GM21717 (cell line): ENCODE measurements at regions not wholly inside any gene's neighbourhood (a gene's known extent, or its start where the extent isn't known, plus 50 kb on each side); places are given as distances from the start of the nearest gene placed in this dataset.

Experiments
- ATAC-seq: cut with Tn5 transposase; IDR thresholded peaks from one replicate; pipeline ENCODE4 v1.9.1; 2021; ENCODE audit warnings: mild to moderate bottlenecking, moderate library complexity; ENCODE audit not compliant: unreplicated experiment

DNA sequence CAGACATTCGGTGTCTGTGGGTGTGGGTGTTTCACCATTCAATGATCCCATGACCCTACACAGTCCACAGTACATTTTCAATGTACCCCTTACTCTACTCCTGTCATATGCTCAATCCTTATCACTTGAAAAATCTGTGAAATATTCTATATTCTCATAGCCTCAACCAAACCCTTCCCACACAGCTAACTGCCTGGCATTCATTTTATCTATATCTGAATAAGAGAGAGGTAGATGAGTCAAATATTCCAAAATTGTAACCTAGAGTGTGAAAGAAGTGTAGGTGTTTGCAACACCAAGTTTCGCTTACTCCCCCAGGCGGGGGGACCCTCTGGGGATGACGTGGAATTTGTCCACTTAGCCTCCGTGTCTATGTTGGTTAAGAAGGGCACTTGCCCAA, 354.8 kb downstream of the ETS1 start:
- ATAC-seq = no peak

DNA sequence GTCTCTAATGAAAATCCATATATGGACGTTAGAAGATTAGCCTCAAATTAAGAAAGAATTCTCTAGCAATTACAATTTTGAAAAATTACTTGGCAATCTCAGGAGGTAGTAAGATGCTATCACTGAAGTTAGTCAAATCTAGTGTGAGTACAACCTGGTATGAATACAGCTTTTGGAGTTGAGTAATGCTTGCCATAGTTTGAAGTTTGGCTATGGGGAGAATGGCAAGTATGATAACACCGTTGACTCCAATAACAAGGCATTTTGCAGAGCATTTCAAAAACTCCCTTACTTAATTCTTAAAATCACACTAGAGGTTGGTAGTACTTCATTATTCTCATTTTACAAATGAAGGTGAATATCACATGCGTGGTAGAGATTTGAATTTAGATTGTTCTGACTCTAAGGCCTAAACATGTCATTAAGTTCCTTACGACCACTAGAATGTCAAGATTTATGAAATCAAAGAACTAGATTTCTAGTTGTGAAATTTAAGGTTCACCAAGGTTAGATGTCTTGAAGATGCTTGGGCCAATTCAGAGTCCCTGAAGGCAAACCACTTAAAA, 355.4 kb downstream of the ETS1 start:
- ATAC-seq = no peak

DNA sequence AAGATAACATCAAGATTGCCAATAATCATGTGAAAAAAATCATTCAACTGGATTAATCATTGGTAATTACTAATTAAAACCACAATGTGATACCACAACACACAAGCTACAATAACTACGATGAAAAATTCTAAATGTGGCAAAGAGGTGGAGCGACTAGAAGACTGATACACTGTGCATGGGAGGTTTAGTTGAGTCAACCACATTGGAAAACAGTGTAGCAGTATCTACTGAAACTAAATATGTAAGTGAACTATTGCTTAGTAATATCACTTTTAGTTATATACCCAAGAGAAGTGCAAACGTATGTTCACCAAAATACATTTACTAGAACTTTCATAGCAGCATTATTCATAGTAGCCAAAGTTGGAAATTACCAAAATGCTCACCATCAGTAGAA, 359.9 kb downstream of the ETS1 start:
- ATAC-seq = no peak

DNA sequence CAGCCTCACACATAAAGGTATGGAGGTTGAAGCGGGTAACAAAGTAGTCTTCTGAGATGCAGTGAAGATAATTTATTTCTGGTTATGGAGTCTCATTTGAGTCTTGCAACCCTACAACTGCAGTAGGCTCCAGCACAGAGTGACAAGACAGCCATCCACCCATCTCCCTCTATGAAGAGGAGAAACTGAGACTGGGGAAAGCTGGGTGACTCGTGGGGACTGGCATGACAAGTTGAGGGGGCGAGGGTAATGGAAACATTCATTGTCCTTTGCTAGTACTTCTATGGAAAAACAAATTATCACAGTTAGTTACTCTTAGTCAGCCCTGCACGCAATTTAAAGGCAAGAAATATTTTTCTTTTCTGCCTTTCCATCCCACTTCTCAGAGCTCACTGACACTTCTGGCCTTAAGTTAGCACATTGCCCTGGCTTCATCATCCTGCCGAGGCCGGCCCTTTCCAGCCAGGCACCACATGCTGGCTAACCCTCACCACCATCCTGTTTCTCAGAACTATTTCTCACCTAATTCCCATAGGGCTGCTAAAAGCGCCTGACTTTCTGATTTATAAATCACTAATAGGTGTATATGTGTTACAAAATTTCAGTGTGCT, 361.1 kb downstream of the ETS1 start:
- ATAC-seq = no peak

DNA sequence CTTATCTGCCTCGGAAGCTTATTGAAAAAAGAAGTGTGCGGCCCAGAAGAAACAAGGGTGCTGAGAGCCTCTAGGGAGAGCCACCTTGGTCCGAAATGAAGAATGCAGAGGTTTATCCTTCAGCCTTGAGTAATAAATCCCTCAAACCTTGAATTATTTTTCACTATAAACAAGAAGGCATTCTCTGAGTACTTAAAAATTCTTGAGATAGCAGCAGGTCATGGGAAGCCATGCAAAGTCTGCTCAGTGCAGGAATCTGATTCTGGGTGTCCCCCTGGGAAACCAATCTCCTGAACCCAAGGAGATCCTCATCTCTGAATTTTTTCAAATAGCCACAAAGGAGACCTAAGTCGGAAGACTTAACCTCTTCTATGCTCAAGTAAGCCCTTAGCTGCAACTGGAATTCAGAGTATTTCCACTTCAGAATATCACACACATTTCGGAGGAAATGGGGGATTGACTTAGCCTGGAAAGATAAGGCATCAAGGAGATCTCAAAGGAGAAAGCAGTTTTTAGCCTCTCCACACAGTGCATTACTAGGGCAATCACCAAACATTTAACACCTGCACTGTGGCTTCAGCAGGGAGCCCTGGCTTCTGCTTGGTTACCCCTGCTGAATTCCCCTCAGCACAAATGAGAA, 365.0 kb downstream of the ETS1 start:
- no peak for ATAC-seq

DNA sequence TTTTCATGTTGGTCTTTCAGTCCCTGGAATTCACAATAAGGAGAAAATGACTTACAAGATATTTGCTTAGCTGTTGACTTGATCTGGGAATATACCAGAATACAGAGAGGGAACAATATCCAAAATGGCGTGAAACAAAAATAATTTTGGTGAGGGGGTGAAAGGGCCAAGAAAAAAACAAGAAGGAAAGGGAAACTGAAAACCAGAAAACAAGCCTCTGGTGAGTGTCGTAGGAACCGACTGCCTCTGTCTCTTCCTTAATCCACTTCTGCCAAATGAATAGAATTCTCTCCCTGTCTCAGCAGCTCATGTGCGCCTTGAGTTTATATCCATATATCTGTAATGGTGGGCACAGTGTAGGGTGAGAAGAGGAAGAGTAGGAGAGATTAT, 367.6 kb downstream of the ETS1 start:
- no peak for ATAC-seq

DNA sequence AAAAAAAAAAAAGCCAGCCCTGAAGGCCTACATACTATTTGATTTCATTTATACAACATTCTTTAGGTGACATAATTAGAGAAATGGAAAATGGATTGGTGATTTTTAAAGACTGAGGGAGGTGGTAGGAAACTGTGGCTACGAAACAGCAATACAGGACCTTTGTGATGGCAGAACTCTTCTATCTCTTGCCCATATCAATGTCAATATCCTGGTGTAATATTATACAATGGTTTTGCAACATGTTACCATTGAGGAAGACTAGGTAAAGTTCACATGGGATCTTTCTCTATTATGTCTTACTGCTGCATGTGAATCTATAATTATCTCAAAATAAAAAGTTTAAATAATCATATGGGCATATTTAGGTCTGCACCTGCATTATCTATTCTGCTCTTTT, 371.2 kb downstream of the ETS1 start:
- ATAC-seq = no peak

DNA sequence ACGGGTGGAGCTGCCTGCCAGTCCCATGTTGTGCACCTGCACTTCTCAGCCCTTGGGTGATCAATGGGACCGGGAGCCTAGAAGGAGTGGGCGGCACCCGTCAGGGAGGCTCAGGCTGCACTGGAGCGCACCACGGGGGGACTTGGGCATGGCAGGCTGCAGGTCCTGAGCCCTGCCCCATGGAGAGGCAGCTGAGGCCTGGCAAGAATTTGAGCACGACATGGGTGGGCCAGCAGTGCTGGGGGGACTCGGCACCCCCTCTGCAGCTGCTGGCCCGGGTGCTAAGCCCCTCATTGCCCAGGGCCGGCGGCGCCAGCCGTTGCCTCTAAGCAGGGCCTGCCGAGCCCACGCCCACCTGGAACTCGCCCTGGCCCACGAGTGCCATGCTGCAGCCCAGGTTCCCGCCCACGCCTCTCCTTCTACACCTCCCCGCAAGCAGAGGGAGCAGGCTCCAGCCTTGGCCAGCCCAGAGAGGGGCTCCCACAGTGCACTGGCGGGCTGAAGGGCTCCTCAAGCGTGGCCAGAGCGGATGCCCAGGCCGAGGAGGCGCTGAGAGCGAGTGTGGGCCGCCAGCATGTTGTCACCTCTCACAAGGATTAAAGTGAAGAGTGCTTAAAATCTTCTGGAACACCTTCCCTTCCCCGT, 372.0 kb downstream of the ETS1 start:
- ATAC-seq = no peak

DNA sequence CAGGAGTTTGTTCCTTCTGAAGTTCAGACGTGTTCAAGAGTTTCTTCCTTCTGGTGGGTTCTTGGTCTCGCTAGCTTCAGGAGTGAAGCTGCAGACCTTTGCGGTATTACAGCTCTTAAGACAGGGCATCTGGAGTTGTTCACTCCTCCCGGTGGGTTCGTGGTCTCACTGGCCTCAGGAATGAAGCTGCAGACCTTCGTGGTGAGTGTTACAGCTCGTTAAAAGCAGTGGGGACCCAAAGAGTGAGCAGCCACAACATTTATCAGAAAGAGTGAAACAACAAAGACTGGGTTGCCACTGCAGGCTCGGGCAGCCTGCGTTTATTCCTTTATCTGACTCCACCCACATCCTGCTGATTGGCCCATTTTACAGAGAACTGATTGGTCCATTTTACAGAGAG, 373.1 kb downstream of the ETS1 start:
- no peak for ATAC-seq

DNA sequence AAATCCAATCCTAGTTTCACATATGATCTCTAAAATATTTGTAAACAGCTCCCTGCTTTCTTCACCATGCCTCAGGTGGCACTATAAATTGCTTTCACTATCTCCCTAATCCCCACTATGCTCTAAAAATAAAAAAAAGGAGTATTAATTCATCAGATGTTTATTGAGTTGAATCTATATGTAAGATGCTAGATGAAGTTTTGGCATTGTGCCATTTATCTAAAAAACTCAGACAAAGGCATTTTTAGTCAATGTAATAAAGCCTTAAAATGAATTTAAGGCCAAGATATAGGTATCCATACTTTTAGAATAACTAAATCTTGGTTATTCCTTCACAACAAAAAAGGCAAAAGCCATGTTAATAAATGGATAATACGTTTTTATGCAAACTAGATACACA, 373.9 kb downstream of the ETS1 start:
- ATAC-seq = no peak

DNA sequence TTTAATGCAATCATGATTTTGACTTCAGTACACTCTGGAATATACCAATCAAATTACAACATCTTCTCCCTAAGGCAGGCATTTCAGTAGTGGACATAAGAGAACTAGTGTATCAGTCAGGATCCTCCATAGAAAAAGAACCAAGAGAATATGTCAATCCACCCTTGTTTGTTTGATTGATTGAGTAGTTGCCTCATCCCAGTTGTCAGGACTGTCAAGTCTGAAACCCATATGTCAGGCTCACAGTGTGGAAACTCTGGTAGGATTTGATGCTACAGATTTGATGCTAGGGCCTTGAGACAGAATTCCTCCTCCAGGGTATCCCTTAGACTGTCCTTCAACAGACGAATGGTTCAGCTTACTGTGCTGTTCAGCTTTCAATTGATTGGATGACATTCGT, 375.0 kb downstream of the ETS1 start:
- no peak for ATAC-seq

DNA sequence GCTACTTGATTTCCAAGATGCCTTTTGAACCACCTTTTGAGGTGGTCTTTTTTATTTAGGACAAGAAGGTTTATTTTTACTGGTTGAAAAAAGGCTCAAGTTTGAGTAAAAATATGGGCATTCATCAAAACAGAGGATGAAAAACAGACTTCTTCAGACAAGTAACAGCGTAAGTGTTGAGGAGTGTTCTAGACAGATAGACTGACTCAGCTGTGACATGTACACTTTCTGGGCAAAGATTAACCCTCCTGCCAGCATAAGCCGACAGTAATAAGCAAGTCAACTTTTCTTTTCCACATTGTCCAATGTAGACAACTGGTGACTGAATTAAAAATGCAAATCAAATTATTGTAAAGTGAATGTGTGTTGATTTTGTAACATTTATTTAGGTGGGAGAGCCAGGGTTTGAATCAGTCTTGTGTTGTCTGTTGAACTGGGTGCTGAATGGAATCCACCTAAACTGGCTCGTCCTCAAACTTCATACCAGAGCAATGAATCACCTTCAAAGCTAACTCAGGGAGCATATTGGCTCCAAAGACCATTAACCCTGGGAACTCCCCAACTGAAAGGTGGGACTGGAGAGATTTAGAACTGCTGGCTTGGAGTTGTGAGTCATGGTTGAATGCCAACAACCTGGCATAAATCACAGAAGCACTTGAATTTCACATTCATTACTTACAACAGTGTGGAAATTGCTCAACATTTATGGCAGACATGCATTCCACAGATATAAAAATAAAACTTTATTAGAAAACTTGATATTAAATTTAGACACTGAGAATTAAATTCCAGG, 377.0 kb downstream of the ETS1 start:
- ATAC-seq = no peak

DNA sequence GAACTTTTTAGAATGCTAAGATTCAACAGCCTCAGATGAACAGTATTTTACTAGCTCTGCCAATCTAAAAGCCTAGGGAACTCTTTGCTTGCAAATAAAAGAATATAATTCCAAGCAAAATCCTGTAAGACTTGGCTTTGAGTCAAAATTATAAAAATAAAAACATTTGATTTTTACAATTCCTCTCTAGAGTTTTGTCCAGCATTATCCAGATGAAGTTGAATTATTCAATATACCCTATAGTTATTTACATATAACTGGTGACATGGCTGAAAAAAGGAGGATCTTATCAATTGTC, 378.3 kb downstream of the ETS1 start:
- no peak for ATAC-seq

DNA sequence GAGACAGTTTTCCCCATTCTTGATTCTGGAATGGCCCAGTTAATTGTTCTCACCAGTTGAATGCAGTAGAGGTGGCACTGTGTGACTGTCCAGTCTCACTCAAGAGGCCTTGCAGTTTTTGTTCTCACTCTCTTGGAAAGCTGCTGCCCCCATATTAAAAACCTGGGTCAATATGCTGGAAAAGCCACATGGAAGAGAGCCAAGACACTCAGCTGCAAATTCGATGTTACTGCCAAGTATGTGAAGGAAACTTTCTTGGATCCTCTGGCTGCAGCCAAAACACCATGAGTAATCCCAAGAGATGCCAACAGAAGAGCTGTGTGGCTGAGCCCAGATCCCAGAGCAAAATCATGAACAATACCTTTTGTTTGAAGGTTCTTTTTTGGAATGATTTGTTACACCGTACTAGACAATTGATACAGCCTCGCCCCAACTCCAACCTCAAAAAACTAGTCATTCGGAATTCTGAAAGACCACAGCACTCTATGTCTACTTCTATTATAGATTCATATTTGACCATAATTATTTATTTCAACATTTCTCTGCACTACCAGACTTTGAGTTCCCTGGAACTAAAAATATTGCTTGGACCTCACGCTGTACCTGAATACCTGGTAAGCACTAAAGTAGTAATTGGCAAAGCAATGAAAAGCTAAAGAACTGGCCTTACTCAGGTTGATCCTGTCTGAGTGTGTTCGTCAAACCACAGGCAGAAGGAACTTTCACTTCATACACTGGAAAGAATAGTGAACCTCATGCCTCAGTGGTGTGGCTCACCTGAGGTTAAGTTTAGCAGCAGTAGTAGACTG, 378.8 kb downstream of the ETS1 start:
- no peak for ATAC-seq

DNA sequence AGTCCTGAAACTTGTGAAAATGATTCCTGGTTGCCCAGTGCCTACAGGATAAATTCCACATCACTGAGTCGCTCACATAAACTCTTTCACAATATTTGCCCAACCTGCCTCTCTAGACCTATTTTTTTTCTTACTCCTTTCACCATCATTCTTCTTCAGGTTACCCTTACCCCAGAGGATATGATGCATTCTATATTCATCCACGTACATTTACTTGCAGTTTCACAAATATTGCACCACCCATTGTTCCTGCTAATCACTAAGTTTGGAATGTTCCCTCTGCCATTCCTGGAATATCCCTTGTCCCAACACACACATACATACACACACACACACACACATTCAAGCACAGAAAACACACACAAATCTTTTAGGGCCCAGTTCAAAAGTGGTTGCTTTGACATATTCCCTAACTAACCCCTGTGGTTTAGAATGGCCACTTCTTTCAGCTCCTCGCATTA, 379.5 kb downstream of the ETS1 start:
- no peak for ATAC-seq

DNA sequence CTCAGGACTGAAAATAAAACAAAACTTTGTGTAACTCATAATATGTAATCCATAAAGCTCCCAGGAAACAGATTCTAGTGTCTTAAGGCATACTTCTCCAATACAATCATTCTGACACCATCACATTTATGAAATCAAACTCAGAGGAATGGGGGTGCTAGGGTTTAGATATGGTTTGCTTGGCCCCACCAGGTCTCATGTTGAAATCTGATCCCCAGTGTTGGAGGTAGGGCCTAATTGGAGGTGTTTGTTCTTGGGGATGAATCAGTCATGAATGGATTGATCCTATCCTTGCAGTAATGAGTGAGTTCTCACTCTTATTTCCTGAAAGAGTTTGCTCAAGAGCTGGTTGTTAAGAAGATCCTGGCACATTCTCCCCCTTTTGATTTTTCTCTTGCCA, 380.9 kb downstream of the ETS1 start:
- no peak for ATAC-seq

DNA sequence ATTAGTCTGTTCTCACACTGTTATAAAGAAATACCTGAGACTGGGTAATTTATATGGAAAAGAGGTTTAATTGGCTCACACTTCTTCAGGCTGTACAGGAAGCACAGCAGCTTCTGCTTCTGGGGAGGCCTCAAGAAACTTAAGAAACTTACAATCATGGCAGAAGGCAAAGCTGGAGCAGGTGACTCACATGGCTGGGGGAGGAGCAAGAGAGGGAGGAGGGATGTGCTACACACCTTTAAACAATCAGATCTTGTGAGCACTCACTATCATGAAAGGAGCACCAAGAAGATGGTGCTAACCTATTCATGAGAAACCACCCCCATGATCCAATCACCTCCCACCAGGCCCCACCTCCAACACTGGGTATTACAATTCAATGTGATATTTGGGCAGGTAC, 381.6 kb downstream of the ETS1 start:
- no peak for ATAC-seq

DNA sequence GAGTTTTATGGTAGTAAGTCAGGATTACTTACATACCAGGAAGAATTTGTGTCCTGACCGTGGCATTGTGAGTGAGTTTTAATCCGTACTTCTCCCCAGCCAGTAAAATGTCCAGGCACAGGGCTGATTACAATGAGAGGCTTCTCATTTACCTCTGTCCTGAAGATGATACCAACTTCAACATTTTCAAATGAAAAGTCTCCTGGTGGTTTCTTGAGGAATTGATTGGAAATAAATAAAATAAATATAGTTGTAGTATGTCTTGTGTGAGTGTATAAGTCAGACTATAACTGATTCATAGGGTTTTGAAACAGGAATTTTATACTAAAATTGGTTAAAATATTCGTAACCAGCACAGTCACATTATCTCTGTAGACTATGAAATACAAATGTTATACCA, 382.5 kb downstream of the ETS1 start:
- no peak for ATAC-seq

DNA sequence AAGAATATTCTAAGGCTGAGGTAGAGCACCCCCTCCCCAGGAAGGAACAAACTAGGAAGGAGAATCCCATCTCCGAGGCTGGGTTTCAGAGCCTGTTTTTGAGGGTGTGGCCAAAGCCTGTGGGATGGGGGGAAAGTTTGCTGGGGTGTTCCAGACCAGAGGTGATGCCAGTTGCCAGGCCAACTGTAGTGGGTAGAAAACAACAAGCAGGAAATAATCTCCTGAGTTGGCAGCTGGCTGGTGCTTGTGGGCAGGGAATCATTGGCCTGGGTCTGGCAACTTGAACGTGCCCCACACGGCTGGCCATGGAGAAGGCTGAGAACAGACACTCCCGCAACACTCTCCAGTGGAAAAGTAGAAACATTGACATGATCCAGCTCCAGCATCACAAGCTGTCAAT, 385.6 kb downstream of the ETS1 start:
- ATAC-seq = no peak

DNA sequence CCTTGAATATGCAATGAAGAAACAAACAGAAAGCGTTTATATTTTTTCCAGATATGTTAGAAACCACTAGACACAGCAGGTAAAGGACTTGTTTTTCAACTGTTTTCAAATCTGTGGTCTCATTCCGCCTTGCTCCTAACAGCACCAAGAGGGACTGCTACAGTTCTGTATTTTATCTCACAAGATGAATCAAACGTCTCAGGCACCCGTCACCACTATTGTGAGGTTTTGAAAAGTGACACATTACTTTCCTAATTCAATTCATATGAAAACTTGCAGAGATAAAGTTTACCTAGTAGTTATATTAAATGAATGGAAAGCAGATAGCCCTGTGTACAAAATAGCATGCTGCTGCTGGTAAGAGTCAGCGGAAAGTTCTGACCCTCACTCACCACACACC, 386.3 kb downstream of the ETS1 start:
- ATAC-seq = no peak

DNA sequence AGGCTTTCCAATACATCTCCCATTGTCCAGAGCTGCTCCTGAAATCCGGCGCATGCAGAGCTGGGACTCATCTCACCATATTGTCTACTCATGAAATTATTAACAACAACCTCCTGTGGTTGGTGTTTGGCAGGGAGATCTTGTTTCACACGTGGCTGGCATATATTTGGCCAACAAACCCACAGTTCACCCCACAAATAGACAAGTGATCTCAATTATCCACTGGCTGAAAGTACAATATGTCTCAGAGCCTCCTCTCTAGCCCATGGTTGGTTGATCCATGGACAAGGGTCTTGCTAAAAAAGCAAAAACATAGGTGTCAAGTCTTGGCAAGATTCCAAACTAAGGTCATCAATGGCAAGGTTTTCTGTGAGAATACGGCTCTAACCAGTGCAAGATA, 386.9 kb downstream of the ETS1 start:
- ATAC-seq = no peak
